ENCODE measurements at regions not wholly inside any gene's neighbourhood (a gene's known extent, or its start where the extent isn't known, plus 50 kb on each side); places are given as distances from the start of the nearest gene placed in this dataset.

GRCh38 chr6:164243012-164243610, 828.6 kb downstream of the QKI start:
- DNase-seq, result peak in 5 of 56 donors; percentile 11 to 52 (median 16)

DNA sequence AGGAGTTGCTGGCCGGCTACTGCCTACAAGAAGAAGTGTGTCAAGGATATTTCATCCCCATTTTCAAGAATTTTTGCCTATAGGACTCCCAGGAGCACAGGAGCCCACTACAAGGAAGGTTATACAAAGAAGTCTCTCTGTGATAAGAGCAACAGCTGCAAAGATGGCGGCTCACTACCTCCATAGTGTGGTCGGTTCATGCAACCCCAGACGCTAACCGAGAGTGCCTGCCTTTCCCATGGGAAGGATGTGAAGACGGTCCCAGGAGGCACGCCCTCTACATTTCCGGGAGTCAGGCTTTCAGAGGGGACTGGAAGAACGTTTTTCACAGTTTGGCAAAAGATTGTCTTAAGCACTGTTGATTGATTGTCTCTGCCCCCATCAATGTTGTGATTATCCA, 816.3 kb downstream of the QKI start:
- DNase-seq, result no peak

DNA sequence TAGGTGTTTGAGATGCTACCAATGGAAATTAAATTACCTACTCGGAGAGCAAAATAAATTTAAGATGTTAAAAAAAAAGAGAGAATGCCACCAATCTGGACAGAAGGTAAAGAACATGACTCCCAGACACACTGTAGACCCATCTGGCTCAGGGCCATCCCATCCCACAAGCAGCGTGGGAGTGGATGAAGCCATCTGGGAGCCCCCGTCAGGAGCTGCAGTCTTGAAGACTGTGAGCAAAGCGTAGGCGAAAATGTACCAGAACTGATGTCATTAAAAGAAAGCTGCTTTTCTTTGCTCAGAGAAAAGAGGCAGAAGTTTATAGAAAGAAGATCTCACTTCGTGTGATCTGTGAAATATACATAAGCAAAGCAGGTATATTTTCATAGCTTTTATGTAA, 815.7 kb downstream of the QKI start:
- peak in 1 of 56 donors; percentile 20 for DNase-seq

DNA sequence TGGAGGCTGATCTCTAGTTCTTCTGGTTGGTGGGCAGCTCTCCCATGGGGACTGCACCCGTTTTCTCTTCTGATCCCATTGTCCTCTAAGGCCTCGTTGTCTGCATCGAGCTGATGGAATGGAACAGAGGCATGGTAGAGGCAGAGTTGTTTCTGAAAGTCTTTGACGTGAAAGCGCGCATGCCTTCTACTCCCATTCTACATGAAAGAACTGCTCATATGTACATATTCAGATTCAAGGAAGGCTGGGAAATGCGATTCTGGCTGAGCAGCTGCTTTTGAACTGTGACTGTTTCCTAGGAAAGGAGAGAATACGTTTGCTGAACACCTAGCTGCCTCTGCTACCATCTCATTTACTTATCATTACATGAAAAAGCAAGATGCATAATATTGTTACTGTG, 815.2 kb downstream of the QKI start:
- DNase-seq, result no peak

DNA sequence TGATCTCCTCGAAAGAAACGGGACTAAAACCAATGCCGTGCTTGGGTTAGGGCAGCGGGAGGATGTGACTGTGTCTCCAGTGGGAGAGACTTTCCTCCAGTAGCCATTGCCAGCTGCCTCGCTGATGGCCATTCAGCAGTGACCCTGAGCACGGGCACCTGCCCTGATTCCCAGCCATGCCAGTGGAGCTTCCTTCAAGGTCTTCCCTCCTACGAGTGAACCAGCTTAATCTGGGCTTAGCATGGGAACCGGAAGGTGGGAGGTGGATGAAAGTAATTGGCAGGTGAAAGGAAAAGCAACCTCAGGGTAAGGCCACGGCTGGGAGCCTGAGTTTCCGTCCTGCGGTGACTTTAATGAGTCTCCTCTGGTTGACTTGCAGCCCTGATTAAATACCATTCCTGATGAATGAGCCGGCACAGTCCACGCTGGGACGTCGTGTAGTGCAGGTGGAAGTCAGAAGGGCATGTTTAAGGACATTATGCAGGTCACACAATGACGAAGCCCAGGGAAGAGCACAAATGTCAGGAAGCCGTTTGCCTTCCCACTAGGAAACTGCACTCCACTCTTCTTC, 813.5 kb downstream of the QKI start:
- no peak for DNase-seq

DNA sequence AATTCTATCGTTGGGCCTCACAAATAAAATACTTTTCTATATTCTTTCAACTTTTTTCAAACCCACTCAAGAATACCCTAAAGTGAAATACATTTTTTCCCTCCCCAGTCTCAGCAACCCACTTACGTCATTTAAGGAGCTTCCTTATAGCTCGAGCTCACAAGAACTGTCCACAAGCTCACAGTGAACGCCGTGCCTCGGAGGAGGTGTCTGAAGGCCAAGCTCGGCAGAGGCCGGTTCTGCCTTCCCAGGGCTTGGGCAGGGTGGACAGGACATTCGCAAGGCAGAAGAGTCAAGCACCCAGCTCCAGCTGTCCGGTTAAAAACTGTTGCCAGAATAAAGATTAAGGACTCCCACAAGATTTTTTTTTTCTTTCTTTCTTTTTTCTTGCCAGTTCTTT, 802.3 kb downstream of the QKI start:
- no peak for DNase-seq

DNA sequence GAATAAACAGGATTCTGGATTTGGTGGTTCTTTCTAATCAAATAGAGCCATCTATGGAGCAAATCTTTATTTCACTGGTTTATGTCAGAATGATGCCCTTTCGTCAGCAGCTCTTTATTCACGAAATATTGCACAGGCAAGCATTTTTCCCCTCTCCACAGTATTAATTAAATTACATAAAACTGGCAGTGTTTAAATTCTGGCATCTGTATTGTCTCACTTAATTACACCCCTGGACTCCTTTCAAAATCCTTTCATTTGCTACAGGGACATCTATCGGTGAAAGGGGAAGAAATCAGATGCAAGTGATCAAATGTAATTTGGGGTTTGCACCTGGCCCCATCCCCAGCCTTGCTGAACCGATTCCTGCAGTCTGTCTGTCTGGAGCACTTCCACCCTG, 801.9 kb downstream of the QKI start:
- DNase-seq, result peak in 1 of 56 donors; percentile 3

DNA sequence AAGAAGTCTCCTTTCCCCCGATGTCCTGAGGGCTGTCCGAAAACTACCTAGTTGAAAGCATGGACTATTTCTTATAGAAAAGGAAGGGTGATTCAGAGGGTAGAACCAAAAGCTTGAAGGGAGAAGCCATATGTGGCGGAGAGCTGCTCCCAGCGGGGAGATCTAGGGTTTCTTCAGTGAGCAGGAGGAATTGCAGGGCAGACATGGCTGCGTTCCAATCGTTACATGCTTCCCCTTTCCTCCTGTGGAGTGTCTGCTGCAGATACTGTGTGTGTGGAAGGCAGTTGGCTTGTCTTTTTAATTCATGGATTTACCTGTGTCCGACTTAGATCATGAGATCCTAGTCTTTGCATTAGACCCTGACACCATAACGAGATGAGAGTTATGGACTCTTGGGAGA, 799.5 kb downstream of the QKI start:
- DNase-seq, result no peak

DNA sequence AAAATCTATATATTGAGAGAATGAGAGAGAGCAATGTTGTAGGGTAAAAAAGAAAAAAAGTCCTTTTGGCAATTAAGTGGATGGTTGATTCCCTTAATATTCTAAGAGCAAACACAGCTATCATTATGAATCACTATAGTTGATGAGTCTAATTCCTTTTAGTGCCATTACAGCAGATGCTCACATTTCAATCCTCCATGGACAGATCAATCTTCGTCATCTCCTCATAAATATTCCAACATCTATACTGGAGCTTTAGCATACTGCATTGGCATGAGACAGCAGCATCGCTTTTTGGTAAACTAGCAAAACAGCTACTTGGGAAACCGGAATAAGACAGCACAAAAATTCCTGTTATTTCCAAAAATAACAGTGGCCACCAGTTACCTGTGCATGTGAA, 796.7 kb downstream of the QKI start:
- no peak for DNase-seq

- DNase-seq, result no peak
Measured at GRCh38 chr6:164210783-164211182, 796.3 kb downstream of the QKI start.

- DNase-seq, result no peak
Measured at GRCh38 chr6:164210323-164210722, 795.8 kb downstream of the QKI start.

GRCh38 chr6:164208371-164208770, 793.9 kb downstream of the QKI start:
- DNase-seq, result no peak

DNA sequence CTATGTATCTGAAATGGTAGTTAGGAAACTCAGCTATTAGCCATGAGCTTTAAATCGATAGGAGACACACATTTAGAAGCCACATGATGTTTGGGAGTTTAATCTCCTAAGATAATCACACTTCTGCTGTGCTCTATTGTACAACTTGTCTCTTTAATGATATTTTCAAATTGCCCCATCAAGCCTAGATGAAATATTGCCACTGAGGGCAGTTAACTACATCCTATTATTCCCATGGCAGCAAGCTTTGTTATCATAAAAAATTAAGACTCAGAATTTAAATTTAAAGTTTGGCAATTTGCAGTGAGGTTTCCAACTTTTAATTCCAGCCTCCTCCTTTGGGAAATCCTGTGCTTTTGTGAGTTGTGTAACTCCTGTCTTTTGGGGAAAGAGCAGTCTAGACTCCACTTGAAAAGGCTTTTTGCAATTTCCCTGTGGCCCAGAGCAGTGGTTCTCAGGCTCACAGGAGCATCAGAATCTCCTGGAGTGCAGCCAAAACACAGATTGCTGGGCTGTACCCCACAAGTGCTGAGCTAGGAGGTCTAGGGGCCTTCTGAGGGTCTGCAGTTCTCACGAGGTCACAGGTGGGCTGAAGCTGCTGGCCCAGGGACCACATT, 792.4 kb downstream of the QKI start:
- DNase-seq, result no peak

- no peak for DNase-seq
Measured at GRCh38 chr6:164200071-164200470, 785.6 kb downstream of the QKI start.

DNA sequence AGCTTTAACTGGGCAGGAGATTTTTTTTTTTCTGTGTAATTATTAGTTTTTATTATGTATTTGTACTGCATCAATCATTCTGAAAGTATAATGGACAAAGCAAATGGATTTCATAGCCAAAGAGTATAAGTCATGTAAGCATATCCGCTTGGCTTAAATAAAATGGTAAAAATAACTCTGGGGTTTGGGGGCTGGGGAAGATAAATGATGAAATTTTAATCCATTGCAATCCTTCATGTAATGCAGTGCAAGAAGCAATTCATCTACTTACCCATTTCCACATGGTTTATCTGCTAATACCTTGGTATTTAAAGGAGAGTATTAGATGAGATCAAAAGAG, 781.4 kb downstream of the QKI start:
- DNase-seq, result no peak

- DNase-seq, result no peak
Measured at GRCh38 chr6:164195278-164195941, 780.9 kb downstream of the QKI start.

- DNase-seq, result no peak
Measured at GRCh38 chr6:164188861-164189260, 774.3 kb downstream of the QKI start.

DNA sequence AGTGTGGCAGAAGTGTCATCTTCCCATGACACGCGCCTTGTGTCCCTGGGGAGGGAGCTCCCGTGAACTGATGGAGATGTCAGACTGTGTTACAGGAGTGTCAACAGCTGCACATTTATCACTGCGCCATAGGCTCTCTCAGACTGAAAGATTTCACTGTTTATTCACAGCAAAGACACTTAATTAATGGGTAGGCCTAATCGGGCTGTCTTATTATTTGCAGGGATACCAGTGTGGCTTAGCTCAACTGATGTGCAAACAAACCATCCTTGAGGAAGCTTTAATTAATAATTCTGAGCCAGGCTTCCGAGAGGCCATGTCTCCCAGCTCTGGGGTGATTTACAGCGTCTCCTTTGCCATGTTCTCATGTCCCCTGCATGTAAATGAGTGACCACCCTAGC, 771.0 kb downstream of the QKI start:
- DNase-seq, result peak in 7 of 56 donors; percentile 8 to 33 (median 16)

GRCh38 chr6:164184410-164184809, 769.9 kb downstream of the QKI start:
- peak in 6 of 56 donors; percentile 3 to 32 (median 6) for DNase-seq

- no peak for DNase-seq
Measured at GRCh38 chr6:164183556-164184123, 769.1 kb downstream of the QKI start.

GRCh38 chr6:164178679-164179332, 764.3 kb downstream of the QKI start:
- no peak for DNase-seq

- peak in 4 of 56 donors; percentile 5 to 32 (median 6) for DNase-seq
Measured at GRCh38 chr6:164169355-164169754, 754.8 kb downstream of the QKI start.

Data from nucleus accumbens (tissue), 56 donors.